GM19193 (cell line): ENCODE measurements at regions not wholly inside any gene's neighbourhood (a gene's known extent, or its start where the extent isn't known, plus 50 kb on each side); places are given as distances from the start of the nearest gene placed in this dataset.

Experiments used
- POLR2A ChIP-seq: IDR thresholded peaks from 4 replicates; pipeline ENCODE4 v1.6.1; 2011; ENCODE audit not compliant: insufficient read depth, insufficient read length; ENCODE audit errors: extremely low read depth

- no peak for TF ChIP-seq POLR2A
Measured at GRCh38 chr2:62291052-62291451, 95.1 kb downstream of the B3GNT2 start.

GRCh38 chr2:62287899-62288880, 92.3 kb downstream of the B3GNT2 start:
- TF ChIP-seq POLR2A = no peak

- no peak for TF ChIP-seq POLR2A
Measured at GRCh38 chr2:62287282-62287681, 91.4 kb downstream of the B3GNT2 start.

DNA sequence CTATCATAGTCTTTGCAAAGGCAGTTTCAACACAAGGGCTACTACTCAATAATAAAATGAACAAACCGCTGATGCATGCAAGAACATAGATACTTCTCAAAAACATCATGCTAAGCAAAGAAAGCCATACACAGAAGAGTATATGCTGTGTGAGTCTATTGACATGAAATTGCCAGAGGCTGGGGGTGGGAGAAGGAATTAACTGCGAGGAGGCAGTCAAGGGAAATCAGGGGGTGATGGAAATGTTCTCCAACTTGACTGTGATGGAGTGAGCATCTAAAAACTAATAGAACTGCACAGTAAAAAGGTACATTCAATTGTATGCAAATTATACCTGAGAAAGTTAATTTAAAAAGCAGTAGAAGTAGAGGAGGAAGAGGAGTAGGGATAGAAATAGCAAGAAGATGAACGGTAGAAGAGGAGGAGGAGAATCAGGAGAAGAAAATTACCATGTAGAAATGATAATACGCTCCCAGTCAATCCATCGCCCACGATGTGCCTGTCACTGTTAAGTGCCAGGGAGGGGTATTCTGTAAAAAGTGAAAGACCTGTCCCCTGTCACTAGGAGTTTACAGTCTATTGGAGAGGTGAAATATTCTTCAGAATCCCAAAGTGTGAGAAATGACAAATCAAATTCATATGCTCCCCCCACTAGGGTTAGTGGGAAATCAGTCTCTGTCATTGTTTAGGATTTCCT, 90.3 kb downstream of the B3GNT2 start:
- no peak for TF ChIP-seq POLR2A

DNA sequence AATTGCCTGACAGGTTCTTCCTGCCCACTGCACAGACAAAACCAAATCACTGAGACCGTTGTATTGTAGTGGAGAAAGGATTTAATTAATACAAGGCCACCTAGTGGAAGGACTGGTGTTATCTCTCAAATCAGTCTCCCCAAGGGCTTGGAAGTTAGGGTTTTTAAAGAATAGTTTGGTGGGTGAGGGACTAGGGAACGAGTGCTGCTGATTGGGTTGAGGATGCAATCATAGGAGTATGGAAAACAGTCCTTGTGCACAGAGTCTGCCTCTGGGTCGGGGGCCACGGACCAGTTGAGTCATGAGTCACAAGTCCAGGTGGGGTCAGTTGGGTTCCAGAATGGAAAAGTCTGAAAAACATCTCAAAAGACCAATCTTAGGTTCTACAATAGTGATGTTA, 89.1 kb downstream of the B3GNT2 start:
- no peak for TF ChIP-seq POLR2A

DNA sequence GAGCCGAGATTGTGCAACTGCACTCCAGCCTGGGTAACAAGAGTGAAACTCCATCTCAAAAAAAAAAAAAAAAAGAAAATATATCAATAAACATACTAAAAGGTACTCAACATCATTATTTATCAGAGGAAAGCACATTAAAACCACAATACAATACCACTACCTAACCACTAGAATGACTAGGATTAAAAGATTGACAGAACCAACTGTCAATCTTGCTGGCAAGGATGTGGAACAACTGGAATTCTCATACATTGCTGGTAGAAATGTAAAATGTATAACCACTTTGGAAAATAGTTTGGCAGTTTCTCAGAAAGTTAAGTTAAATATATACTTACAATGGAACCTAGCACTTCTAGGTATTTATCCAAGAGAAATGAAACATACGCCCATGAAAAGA, 88.6 kb downstream of the B3GNT2 start:
- no peak for TF ChIP-seq POLR2A

GRCh38 chr2:62283147-62283546, 87.2 kb downstream of the B3GNT2 start:
- no peak for TF ChIP-seq POLR2A

DNA sequence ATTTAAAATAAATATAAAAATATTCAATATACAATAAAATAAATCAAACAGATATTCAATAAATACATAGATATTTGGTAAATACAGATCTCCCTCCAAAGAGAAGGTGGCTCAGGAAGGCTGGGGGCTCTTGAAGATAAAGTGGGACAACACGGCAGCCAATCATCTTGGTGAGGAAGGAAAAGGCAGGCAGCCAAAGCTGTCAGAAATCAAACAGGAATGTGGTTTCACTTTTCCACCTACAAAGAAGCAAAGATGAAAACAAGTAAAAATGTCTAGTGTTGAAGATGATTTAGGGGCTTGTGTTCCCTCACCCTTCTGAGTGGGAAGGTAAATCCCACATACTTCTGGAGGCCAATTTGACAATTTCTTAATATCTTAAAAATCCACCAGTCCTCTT, 85.7 kb downstream of the B3GNT2 start:
- no peak for TF ChIP-seq POLR2A

DNA sequence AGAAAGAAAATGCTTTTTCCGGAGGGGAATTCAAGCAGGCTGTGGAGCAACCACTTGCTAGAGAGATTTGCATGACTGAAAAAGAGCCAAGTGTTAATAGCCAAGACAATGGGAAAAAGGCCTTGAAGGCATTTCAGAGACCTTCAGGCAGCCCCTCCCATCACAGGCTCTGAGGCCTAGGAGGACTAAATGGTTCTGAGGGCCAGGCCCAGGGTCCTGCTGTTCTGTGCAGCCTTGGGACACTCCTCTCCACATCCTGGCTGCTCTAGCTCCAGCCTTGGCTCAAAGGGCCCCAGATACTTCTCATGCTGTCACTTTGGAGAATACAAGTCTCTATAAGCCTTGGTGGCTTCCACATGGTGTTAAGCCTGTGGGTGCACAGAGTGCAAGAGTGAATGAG, 81.8 kb downstream of the B3GNT2 start:
- TF ChIP-seq POLR2A = no peak
